ENCODE measurements at regions not wholly inside any gene's neighbourhood (a gene's known extent, or its start where the extent isn't known, plus 50 kb on each side); places are given as distances from the start of the nearest gene placed in this dataset.

- TF ChIP-seq CTCF (conservative IDR thresholded peaks at IDR 0.05; ENCODE audit: low read length) (no peak), EZH2phosphoT487 (IDR thresholded peaks at IDR 0.05; ENCODE audit: borderline replicate concordance) (no peak)
These were observed 225.7 kb upstream of the PPP2R3A start for GRCh38 chr3:135739779-135740178.

All from Loucy (cell line).